GM19438 (cell line): ENCODE measurements at regions not wholly inside any gene's neighbourhood (a gene's known extent, or its start where the extent isn't known, plus 50 kb on each side); places are given as distances from the start of the nearest gene placed in this dataset.

Experiments
- ATAC-seq: cut with Tn5 transposase; IDR thresholded peaks from one replicate; pipeline ENCODE4 v1.9.1; 2021; ENCODE audit warnings: low read depth; ENCODE audit not compliant: unreplicated experiment

DNA sequence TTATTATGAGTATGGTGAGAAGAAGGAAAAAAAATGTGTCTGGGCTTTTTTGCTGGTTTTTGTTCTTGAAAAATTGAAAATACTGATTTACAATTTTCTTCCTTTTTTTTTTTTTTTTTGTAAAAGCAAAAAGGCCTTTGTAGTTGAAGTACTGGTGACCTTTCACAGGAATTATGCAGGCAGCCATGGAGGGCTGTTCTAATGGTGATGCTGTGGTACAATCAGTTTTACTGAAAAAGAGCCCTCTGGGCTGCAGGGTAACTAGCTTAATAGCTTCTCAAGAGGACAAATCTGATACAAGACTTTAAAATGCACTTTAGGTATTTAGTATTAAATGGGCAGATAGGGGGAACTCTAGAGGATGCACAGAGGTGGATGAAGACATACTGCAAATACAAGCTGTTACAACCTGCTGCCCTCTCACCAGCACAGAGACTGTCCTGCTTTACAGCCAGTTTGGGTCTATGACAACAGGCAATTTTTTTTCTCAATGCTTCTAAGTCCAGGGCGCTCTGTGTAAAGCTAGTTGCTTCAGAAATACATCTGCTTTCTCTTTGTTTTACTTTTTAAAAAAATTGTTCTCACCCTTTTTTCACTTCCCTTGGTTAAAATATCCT, 61.6 kb upstream of the HS3ST5 start:
- no peak for ATAC-seq

DNA sequence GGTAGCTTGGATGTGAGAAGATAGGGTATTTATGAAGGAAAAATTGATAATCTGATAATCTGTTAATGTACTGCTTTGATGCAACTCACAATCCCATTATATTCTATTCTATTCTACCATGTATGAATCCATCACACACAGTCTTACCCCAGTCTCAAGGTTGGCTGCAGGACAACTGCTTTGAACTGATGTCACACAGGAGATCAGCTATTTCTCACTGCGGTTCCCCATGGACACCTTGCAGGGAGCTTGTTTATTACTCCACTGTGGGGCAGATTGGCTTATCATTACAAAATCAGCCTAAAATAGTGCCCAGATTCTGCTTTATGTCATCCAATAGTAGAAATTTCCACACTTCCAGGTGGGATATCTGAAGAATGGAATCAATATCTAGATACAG, 61.0 kb upstream of the HS3ST5 start:
- no peak for ATAC-seq

DNA sequence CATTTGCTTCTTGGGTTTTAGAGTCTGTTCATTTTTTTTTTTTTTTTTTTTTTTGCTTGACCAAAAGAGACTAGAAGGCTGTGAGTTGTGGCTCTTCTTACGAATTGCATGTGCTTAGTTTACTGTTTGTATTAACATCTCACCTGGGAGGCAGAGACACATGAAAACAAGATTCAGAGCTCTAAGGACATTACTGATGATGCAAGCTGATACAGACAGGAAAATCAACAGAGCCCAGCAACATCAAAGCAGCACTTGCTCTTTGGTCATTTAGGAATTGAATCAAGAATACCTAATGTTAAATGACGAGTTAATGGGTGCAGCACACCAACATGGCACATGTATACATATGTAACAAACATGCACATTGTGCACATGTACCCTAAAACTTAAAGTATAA, 55.7 kb upstream of the HS3ST5 start:
- no peak for ATAC-seq
